HL-60 (cell line): ENCODE measurements at regions not wholly inside any gene's neighbourhood (a gene's known extent, or its start where the extent isn't known, plus 50 kb on each side); places are given as distances from the start of the nearest gene placed in this dataset.

Source experiments
- GABPA ChIP-seq: IDR thresholded peaks from 2 replicates; pipeline ENCODE4 v1.6.1; 2012; ENCODE audit warnings: low read depth
- POLR2AphosphoS5 ChIP-seq: IDR thresholded peaks from 2 replicates; pipeline ENCODE4 v1.6.1; 2012; ENCODE audit warnings: low read depth
- SPI1 ChIP-seq: IDR thresholded peaks from 2 replicates; pipeline ENCODE4 v1.6.1; 2012; ENCODE audit warnings: low read depth, mild to moderate bottlenecking, borderline replicate concordance
- TF ChIP-seq, protein P1 (sequence below): IDR thresholded peaks from one replicate; pipeline ENCODE4 v1.5.1; 2011; ENCODE audit warnings: low read length, control low read depth, inconsistent platforms; ENCODE audit not compliant: insufficient read depth
- TF ChIP-seq, protein P2 (sequence below): IDR thresholded peaks from 2 replicates; pipeline ENCODE4 v1.6.1; 2012; ENCODE audit warnings: low read depth; ENCODE audit not compliant: insufficient replicate concordance

- TF ChIP-seq, protein P1, sequence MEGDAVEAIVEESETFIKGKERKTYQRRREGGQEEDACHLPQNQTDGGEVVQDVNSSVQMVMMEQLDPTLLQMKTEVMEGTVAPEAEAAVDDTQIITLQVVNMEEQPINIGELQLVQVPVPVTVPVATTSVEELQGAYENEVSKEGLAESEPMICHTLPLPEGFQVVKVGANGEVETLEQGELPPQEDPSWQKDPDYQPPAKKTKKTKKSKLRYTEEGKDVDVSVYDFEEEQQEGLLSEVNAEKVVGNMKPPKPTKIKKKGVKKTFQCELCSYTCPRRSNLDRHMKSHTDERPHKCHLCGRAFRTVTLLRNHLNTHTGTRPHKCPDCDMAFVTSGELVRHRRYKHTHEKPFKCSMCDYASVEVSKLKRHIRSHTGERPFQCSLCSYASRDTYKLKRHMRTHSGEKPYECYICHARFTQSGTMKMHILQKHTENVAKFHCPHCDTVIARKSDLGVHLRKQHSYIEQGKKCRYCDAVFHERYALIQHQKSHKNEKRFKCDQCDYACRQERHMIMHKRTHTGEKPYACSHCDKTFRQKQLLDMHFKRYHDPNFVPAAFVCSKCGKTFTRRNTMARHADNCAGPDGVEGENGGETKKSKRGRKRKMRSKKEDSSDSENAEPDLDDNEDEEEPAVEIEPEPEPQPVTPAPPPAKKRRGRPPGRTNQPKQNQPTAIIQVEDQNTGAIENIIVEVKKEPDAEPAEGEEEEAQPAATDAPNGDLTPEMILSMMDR = no peak
- no peak for TF ChIP-seq POLR2AphosphoS5
- TF ChIP-seq, protein P2, sequence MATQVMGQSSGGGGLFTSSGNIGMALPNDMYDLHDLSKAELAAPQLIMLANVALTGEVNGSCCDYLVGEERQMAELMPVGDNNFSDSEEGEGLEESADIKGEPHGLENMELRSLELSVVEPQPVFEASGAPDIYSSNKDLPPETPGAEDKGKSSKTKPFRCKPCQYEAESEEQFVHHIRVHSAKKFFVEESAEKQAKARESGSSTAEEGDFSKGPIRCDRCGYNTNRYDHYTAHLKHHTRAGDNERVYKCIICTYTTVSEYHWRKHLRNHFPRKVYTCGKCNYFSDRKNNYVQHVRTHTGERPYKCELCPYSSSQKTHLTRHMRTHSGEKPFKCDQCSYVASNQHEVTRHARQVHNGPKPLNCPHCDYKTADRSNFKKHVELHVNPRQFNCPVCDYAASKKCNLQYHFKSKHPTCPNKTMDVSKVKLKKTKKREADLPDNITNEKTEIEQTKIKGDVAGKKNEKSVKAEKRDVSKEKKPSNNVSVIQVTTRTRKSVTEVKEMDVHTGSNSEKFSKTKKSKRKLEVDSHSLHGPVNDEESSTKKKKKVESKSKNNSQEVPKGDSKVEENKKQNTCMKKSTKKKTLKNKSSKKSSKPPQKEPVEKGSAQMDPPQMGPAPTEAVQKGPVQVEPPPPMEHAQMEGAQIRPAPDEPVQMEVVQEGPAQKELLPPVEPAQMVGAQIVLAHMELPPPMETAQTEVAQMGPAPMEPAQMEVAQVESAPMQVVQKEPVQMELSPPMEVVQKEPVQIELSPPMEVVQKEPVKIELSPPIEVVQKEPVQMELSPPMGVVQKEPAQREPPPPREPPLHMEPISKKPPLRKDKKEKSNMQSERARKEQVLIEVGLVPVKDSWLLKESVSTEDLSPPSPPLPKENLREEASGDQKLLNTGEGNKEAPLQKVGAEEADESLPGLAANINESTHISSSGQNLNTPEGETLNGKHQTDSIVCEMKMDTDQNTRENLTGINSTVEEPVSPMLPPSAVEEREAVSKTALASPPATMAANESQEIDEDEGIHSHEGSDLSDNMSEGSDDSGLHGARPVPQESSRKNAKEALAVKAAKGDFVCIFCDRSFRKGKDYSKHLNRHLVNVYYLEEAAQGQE = no peak
- no peak for TF ChIP-seq GABPA
- TF ChIP-seq SPI1 = no peak
Measured at GRCh38 chr12:4027412-4027811, 154.2 kb upstream of the PARP11 start.
